Lung (tissue), 11 donors: ENCODE measurements at regions not wholly inside any gene's neighbourhood (a gene's known extent, or its start where the extent isn't known, plus 50 kb on each side); places are given as distances from the start of the nearest gene placed in this dataset.

Experiments used
- ATAC-seq: fragments of 200-7000 bp; cut with Tn5 transposase; one replicate; pipeline ENCODE4 v1.9.1; 2020; ENCODE audit warnings: moderate number of reproducible peaks; ENCODE audit not compliant: insufficient read depth, low FRiP score
- DNase-seq, 3 donors: peaks; one replicate each; pipeline ENCODE4 v3.0.0-alpha.2; 2013 to 2017
- H3K27ac ChIP-seq, 2 donors: one replicate each; pipeline ENCODE4 v1.5.1; 2013; ENCODE audit warnings: mild to moderate bottlenecking in 2 of 2, moderate library complexity in 2 of 2, control low read depth in 1 of 2, inconsistent platforms in 1 of 2, low read depth in 1 of 2, low read length in 1 of 2
- H3K27me3 ChIP-seq, 3 donors: one replicate each; pipeline ENCODE4 v1.5.1; 2013; ENCODE audit warnings: low read length in 2 of 3; ENCODE audit not compliant: control insufficient read depth in 3 of 3, insufficient read depth in 3 of 3
- H3K36me3 ChIP-seq, 4 donors: one replicate each; pipeline ENCODE4 v1.5.1; 2013; ENCODE audit warnings: low read length in 4 of 4, mild to moderate bottlenecking in 1 of 4, moderate library complexity in 1 of 4; ENCODE audit not compliant: control insufficient read depth in 4 of 4, insufficient read depth in 4 of 4
- H3K4me1 ChIP-seq, 5 donors: one replicate each; pipeline ENCODE4 v1.5.1; 2013; ENCODE audit warnings: low read length in 5 of 5, mild to moderate bottlenecking in 2 of 5, moderate library complexity in 1 of 5; ENCODE audit not compliant: control insufficient read depth in 5 of 5, insufficient read depth in 5 of 5
- H3K4me3 ChIP-seq: one replicate; pipeline ENCODE4 v1.5.1; 2013; ENCODE audit warnings: mild to moderate bottlenecking, control low read depth, moderate library complexity
- H3K9ac ChIP-seq, 2 donors: one replicate each; pipeline ENCODE4 v1.5.1; 2013; ENCODE audit warnings: low read length in 2 of 2, control low read depth in 1 of 2; ENCODE audit not compliant: insufficient read depth in 1 of 2
- H3K9me3 ChIP-seq, 4 donors: one replicate each; pipeline ENCODE4 v1.5.1; 2013; ENCODE audit warnings: low read length in 3 of 4, mild to moderate bottlenecking in 1 of 4, moderate library complexity in 1 of 4; ENCODE audit not compliant: control insufficient read depth in 4 of 4, insufficient read depth in 3 of 4
- WGBS, 2 donors: extraction: QIAGEN DNeasy Blood & Tissue Kit; methylation state at CpG; one replicate each; pipeline ENCODE4 v1.1.7; 2013; 5-methylcytosine and 5-hydroxymethylcytosine counted together
- TF ChIP-seq, protein P1 (sequence below): IDR thresholded peaks from 2 replicates; pipeline ENCODE4 v1.5.1; 2012; ENCODE audit warnings: mild to moderate bottlenecking; ENCODE audit errors: control extremely low read depth, extremely low read depth
- donor health status: control.
- donor health status: control.
- donor health status: Bipolar disorder and iron deficiency.
- donor health status: healthy.
- donor health status: DM: yes; HTN: yes; CAD: no.

DNA sequence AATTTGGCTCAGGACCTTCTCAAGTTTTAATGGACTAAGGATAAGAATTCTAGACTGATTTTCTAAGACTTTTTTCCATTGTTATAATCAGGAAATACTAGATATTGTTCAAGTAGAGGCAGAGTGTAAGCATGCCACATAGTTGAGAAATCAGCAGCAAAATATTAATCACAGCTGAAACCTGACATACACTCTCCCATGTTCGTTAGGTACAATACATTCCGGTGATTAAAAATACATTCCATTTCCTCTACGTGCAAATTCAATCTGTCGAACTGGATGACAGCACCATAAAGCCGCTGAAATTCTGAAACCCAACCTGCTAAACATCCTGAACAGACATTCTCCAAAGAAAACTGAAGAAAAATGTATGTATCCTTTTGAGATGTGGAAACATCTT, 587.6 kb upstream of the DIPK2B start:
- H3K36me3 ChIP-seq, result no peaks in the 10 kb centered on the region
- DNase-seq (no peak), ATAC-seq (no peak)
- no peaks in the 10 kb centered on the region for H3K9me3 ChIP-seq
- TF ChIP-seq, protein P1, sequence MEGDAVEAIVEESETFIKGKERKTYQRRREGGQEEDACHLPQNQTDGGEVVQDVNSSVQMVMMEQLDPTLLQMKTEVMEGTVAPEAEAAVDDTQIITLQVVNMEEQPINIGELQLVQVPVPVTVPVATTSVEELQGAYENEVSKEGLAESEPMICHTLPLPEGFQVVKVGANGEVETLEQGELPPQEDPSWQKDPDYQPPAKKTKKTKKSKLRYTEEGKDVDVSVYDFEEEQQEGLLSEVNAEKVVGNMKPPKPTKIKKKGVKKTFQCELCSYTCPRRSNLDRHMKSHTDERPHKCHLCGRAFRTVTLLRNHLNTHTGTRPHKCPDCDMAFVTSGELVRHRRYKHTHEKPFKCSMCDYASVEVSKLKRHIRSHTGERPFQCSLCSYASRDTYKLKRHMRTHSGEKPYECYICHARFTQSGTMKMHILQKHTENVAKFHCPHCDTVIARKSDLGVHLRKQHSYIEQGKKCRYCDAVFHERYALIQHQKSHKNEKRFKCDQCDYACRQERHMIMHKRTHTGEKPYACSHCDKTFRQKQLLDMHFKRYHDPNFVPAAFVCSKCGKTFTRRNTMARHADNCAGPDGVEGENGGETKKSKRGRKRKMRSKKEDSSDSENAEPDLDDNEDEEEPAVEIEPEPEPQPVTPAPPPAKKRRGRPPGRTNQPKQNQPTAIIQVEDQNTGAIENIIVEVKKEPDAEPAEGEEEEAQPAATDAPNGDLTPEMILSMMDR, result no peak
- H3K27me3 ChIP-seq, result no peaks in the 10 kb centered on the region
- H3K9ac ChIP-seq, result no peak overlapping the region
- H3K27ac ChIP-seq, result no peak overlapping the region
- H3K4me1 ChIP-seq, result peaks cover 0 to 4% (median 0%) of the 10 kb centered on the region in 5 donors
- no peak overlapping the region for H3K4me3 ChIP-seq
- 24 to 47% methylated on average over 4 to 5 of the region's 5 CpGs for WGBS, 2 donors

DNA sequence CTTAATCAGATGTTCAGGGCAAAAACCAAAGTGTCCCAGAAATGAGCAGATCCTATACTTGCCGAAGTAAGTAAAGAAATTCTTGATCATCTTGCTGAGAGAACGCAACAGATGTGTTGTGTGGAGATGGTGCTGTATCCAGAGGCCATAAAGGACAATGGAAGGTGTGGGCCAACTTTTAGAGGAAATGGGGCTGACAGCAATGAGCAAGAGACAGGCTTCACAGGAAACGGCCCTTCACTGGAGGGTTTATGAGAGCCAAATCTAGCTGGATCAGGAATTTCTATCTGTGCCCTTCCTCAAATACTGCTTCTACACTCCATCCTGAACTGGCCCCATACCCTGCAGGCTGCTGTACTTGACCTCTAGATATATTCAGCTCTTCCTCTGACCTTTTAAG, 583.9 kb upstream of the DIPK2B start:
- Histone ChIP-seq H3K4me3 (no peak overlapping the region), H3K9ac (no peak overlapping the region), H3K27ac (no peak overlapping the region), H3K4me1 (peaks cover 0 to 2% (median 0%) of the 10 kb centered on the region in 5 donors), H3K9me3 (no peaks in the 10 kb centered on the region), H3K36me3 (no peaks in the 10 kb centered on the region), H3K27me3 (peaks cover 0 to under 1% (median 0%) of the 10 kb centered on the region in 3 donors)
- DNase-seq, result no peak
- TF ChIP-seq, protein P1, result no peak
- WGBS, 2 donors, result 59 to 64% methylated on average over 3 of the region's 3 CpGs
- ATAC-seq, result no peak

DNA sequence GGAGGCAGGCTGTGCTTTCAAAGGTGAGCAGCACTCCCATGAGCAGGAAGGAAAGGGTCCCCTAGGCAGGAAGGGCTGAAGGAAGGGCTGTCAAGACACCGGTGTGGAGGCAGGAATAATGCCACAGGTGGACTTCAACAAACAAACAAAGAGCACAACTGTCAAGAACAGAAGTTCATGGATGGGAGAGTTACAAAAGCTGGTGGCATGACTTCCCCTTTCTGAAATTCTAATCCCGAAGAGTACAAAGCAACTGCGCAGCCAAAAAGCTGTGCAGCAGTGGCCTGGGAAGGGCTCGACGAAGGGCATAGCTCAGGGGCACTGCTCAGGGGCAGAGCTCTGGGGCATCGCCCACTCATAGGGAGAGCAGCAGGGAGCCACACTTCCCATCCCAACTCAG, 582.3 kb upstream of the DIPK2B start:
- WGBS, 2 donors, result 32 to 67% methylated on average over 6 of the region's 6 CpGs
- ATAC-seq (no peak), DNase-seq (no peak)
- Histone ChIP-seq H3K27me3 (peaks cover 0 to 5% (median 0%) of the 10 kb centered on the region in 3 donors), H3K36me3 (no peaks in the 10 kb centered on the region), H3K9me3 (no peaks in the 10 kb centered on the region), H3K4me3 (no peak overlapping the region), H3K4me1 (no peaks in the 10 kb centered on the region), H3K9ac (no peak overlapping the region), H3K27ac (no peak overlapping the region)
- TF ChIP-seq, protein P1, result no peak

DNA sequence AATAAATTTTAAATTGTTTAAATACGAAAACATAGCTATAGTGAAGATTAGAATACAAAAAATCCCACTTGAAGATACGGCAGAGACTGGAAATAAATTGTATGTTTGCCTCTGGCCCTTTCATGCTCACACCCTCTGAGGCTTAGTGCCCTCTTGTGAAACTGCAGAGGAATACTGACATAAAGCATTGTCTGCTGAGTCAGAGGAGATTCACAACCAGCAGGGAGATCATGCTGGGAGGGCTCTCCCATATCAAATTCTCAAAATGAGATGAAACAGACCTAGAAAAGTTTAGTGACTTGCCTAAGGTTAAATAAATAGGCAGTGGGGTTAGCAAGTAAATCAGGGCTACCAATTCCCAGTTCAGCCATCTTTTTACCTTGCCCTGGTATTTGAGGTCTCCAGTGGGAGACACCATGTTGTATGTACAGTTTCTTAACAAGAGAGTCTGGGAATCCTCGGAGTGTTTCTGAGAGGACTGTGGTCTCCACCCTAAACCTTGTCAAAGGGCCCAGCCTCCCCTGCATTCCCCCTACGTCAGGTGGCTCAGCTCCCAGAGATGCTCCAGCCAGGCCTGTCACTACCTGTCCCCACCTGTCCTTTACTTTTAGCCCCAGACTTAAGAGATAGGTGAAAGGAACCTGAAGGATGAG, 581.4 kb upstream of the DIPK2B start:
- H3K36me3 ChIP-seq, result no peaks in the 10 kb centered on the region
- H3K4me3 ChIP-seq, result no peak overlapping the region
- H3K4me1 ChIP-seq, result no peaks in the 10 kb centered on the region
- no peak overlapping the region for H3K9ac ChIP-seq
- TF ChIP-seq, protein P1, result no peak
- no peaks in the 10 kb centered on the region for H3K9me3 ChIP-seq
- ATAC-seq (no peak), DNase-seq (peak in 2 of 3 donors; percentile 38 to 47)
- peaks cover 0 to 5% (median 3%) of the 10 kb centered on the region in 3 donors for H3K27me3 ChIP-seq
- WGBS, 2 donors, result 53 to 60% methylated on average over 4 of the region's 4 CpGs
- no peak overlapping the region for H3K27ac ChIP-seq
